ENCODE measurements at regions not wholly inside any gene's neighbourhood (a gene's known extent, or its start where the extent isn't known, plus 50 kb on each side); places are given as distances from the start of the nearest gene placed in this dataset.

DNA sequence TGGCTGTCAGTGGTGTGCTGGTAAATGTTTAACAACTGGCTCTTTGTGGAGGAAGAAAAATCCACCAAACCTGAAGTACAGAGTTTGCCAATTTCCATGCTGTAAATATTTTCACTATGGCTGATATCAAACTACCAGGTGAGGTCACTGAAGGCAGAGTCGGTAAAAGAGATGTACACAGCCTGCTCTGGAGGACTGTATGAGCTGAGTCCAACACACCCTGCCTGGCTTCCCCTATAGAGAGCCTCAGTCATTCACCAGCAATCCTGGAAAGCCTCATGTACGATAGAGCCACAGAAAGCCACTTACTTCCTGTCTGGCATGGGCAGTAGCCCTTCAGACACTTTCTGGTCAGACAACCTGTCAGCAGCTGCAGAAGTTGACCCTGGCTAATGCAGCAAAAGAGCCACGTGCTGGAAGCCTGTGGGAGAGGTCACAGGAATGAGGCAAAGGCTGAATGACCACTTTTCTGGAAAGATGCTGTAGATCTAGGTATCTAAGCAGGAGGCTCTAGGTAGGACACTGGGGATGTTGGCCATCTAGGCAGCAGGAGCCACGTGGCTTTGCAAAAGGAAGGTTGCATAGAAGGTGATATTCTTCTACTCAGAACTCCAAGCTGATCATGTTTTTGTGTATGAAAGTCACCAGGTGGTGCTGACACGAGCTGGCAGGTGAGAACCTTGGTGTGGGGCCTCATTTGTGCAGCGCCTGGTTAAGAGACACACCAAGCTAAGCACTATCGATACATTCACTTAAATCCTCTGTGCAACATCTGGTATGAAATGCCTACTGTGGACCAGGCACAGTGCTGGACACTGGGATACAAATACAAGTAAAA lies 553.9 kb downstream of the VRK1 start:
- TF ChIP-seq TEAD4 (IDR thresholded peaks at IDR 0.05) (no peak), TCF12 (IDR thresholded peaks at IDR 0.05; ENCODE audit: low read depth) (no peak)

DNA sequence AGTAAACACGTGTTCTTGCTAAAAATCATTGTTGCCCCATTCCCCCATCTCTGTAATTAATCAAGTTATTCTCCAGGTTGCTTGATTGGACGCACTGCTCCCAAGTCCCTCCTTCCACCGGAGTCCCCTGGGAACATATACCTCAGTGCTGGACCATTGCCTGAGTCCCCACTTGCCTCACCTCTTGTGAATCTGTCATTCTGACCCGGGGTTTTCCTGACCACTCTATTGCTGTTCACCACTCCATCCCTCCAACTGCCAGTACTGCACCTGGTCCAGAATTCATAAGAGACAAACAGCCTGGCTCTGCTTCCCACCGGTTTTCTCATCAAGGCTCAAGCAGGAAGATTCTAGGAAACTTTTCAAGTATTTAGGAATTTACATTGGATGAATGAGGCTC lies 555.9 kb downstream of the VRK1 start:
- TF ChIP-seq NFIC (IDR thresholded peaks at IDR 0.05) (no peak), EP300 (IDR thresholded peaks at IDR 0.05; ENCODE audit: borderline replicate concordance) (no peak), TAF1 (IDR thresholded peaks at IDR 0.05; ENCODE audit: low read depth) (no peak), REST (IDR thresholded peaks at IDR 0.05; ENCODE audit: low read depth) (no peak), RAD21 (IDR thresholded peaks at IDR 0.05; ENCODE audit: low read depth) (no peak), CREB1 (IDR thresholded peaks at IDR 0.05; ENCODE audit: low read depth) (no peak), USF1 (IDR thresholded peaks at IDR 0.05) (no peak), YY1 (IDR thresholded peaks at IDR 0.05; ENCODE audit: low read depth) (no peak), EGR1 (IDR thresholded peaks at IDR 0.05) (no peak), FOXM1 (IDR thresholded peaks at IDR 0.05; ENCODE audit: borderline replicate concordance, low read depth) (no peak), TCF12 (IDR thresholded peaks at IDR 0.05; ENCODE audit: low read depth) (no peak), CEBPB (IDR thresholded peaks at IDR 0.05) (no peak)
- TF ChIP-seq, protein P1, sequence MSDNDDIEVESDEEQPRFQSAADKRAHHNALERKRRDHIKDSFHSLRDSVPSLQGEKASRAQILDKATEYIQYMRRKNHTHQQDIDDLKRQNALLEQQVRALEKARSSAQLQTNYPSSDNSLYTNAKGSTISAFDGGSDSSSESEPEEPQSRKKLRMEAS (IDR thresholded peaks at IDR 0.05): no peak

- TF ChIP-seq CEBPB (IDR thresholded peaks at IDR 0.05) (no peak), REST (IDR thresholded peaks at IDR 0.05; ENCODE audit: low read depth) (no peak), NFIC (IDR thresholded peaks at IDR 0.05) (no peak), CREB1 (IDR thresholded peaks at IDR 0.05; ENCODE audit: low read depth) (no peak), TCF12 (IDR thresholded peaks at IDR 0.05; ENCODE audit: low read depth) (no peak), USF1 (IDR thresholded peaks at IDR 0.05) (no peak), RAD21 (IDR thresholded peaks at IDR 0.05; ENCODE audit: low read depth) (no peak), TEAD4 (IDR thresholded peaks at IDR 0.05) (no peak), TAF1 (IDR thresholded peaks at IDR 0.05; ENCODE audit: low read depth) (no peak), FOXM1 (IDR thresholded peaks at IDR 0.05; ENCODE audit: borderline replicate concordance, low read depth) (no peak), ZBTB7A (IDR thresholded peaks at IDR 0.05; ENCODE audit: low read depth) (no peak), EP300 (IDR thresholded peaks at IDR 0.05; ENCODE audit: borderline replicate concordance) (no peak), EGR1 (IDR thresholded peaks at IDR 0.05) (no peak), YY1 (IDR thresholded peaks at IDR 0.05; ENCODE audit: low read depth) (no peak)
- TF ChIP-seq, protein P1 (IDR thresholded peaks at IDR 0.05): no peak
Observed at GRCh38 chr14:97354119-97354722, 557.0 kb downstream of the VRK1 start.

GRCh38 chr14:97359341-97359740 lies 562.2 kb downstream of the VRK1 start:
- TF ChIP-seq TEAD4 (IDR thresholded peaks at IDR 0.05): no peak
- no peak for TF ChIP-seq FOXM1 (IDR thresholded peaks at IDR 0.05; ENCODE audit: borderline replicate concordance, low read depth)
- no peak for TF ChIP-seq NFIC (IDR thresholded peaks at IDR 0.05)
- no peak for TF ChIP-seq USF1 (IDR thresholded peaks at IDR 0.05)
- TF ChIP-seq EGR1 (IDR thresholded peaks at IDR 0.05): no peak

DNA sequence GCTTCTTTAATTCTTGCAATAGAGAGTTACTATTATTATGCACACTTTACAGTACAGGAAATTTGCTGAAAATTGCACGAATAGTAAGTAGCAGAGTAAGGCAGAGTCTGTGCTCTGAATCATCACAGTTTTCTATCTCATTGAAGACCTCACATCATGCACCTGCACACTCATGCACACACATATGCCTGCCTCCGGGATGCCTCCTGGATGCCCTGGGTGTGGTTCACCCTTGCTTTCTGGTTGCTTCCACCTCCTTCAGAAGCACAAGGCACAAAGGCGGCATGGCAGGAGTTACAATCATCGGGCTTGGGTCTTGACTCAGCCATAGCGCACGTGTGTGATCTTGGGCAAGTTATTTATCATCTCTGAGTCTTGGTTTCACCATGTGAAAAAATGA lies 564.0 kb downstream of the VRK1 start:
- TF ChIP-seq NFIC (IDR thresholded peaks at IDR 0.05) (no peak), TAF1 (IDR thresholded peaks at IDR 0.05; ENCODE audit: low read depth) (no peak), RAD21 (IDR thresholded peaks at IDR 0.05; ENCODE audit: low read depth) (no peak), EGR1 (IDR thresholded peaks at IDR 0.05) (no peak), EP300 (IDR thresholded peaks at IDR 0.05; ENCODE audit: borderline replicate concordance) (no peak), FOXM1 (IDR thresholded peaks at IDR 0.05; ENCODE audit: borderline replicate concordance, low read depth) (no peak), CREB1 (IDR thresholded peaks at IDR 0.05; ENCODE audit: low read depth) (no peak), TEAD4 (IDR thresholded peaks at IDR 0.05) (no peak), YY1 (IDR thresholded peaks at IDR 0.05; ENCODE audit: low read depth) (no peak), TCF12 (IDR thresholded peaks at IDR 0.05; ENCODE audit: low read depth) (no peak), CEBPB (IDR thresholded peaks at IDR 0.05) (no peak), ZBTB7A (IDR thresholded peaks at IDR 0.05; ENCODE audit: low read depth) (no peak)
- TF ChIP-seq, protein P1 (IDR thresholded peaks at IDR 0.05): no peak
